WTC11 (cell line): ENCODE measurements at regions not wholly inside any gene's neighbourhood (a gene's known extent, or its start where the extent isn't known, plus 50 kb on each side); places are given as distances from the start of the nearest gene placed in this dataset.

Experiments used
- ATAC-seq: fragments of 200-7000 bp; cut with Tn5 transposase; 2 replicates; pipeline ENCODE4 v1.10.0; 2021; ENCODE audit warnings: mild to moderate bottlenecking, moderate library complexity
- CTCF ChIA-PET: fragments of 300-600 bp; sonication (Branson Sonifier 250); formaldehyde crosslinking; loops from one replicate; lab custom pipeline; 2021; ENCODE audit warnings: antibody characterized with exemption; lab: Charles Lee
- POLR2A ChIA-PET: fragments of 350-600 bp; sonication (Branson Sonifier 250); formaldehyde crosslinking; loops from one replicate; lab custom pipeline; 2021; ENCODE audit warnings: antibody characterized with exemption; lab: Charles Lee
- DNase-seq: peaks from one replicate; pipeline ENCODE4 v3.0.0; 2021; ENCODE audit warnings: low spot score
- H3K27ac Mint-ChIP-seq: 2 replicates; pipeline ENCODE4 v1.8.0; 2021; ENCODE audit warnings: mixed read lengths
- H3K27me3 Mint-ChIP-seq: 2 replicates; pipeline ENCODE4 v1.8.0; 2021; ENCODE audit warnings: low read depth, mild to moderate bottlenecking, moderate library complexity, mixed read lengths
- H3K36me3 Mint-ChIP-seq: 2 replicates; pipeline ENCODE4 v1.8.0; 2021; ENCODE audit warnings: mixed read lengths
- H3K4me1 Mint-ChIP-seq: 2 replicates; pipeline ENCODE4 v1.8.0; 2022; ENCODE audit warnings: mixed read lengths
- H3K4me3 Mint-ChIP-seq: 2 replicates; pipeline ENCODE4 v1.8.0; 2021; ENCODE audit warnings: mild to moderate bottlenecking, moderate library complexity, mixed read lengths
- H3K9me3 Mint-ChIP-seq: 2 replicates; pipeline ENCODE4 v1.8.0; 2021; ENCODE audit warnings: mixed read lengths
- ATF3 ChIP-seq: sonication (generic); formaldehyde crosslinking; conservative IDR thresholded peaks from 2 replicates; pipeline ENCODE4 v1.8.1; 2022; ENCODE audit warnings: mild to moderate bottlenecking, missing genetic modification reagents
- CBFB ChIP-seq: sonication (generic); formaldehyde crosslinking; IDR thresholded peaks from 2 replicates; pipeline ENCODE4 v1.8.1; 2022; ENCODE audit warnings: mild to moderate bottlenecking, low read depth, missing genetic modification reagents
- CREM ChIP-seq: sonication (generic); formaldehyde crosslinking; IDR thresholded peaks from 2 replicates; pipeline ENCODE4 v1.8.1; 2022; ENCODE audit warnings: mild to moderate bottlenecking, missing genetic modification reagents, moderate library complexity
- CTCF ChIP-seq: fragments of 200-600 bp; IDR thresholded peaks from 2 replicates; pipeline ENCODE4 v1.8.0; 2022; ENCODE audit warnings: antibody characterized with exemption
- ESRRA ChIP-seq: sonication (generic); formaldehyde crosslinking; IDR thresholded peaks from 2 replicates; pipeline ENCODE4 v1.8.1; 2022; ENCODE audit warnings: mild to moderate bottlenecking, missing genetic modification reagents, borderline replicate concordance
- GTF2I ChIP-seq: fragments of 250-450 bp; sonication (Bioruptor Pico); conservative IDR thresholded peaks from 2 replicates; pipeline ENCODE4 v1.4.0; 2021; ENCODE audit warnings: mild to moderate bottlenecking
- MYBL2 ChIP-seq: sonication (generic); formaldehyde crosslinking; IDR thresholded peaks from 2 replicates; pipeline ENCODE4 v1.8.1; 2023; ENCODE audit warnings: mild to moderate bottlenecking, moderate library complexity, missing genetic modification reagents
- RORB ChIP-seq: fragments of 250-450 bp; sonication (Bioruptor Pico); IDR thresholded peaks from 2 replicates; pipeline ENCODE4 v1.9.0; 2021; ENCODE audit warnings: mild to moderate bottlenecking
- USF1 ChIP-seq: sonication (generic); formaldehyde crosslinking; IDR thresholded peaks from 2 replicates; pipeline ENCODE4 v1.8.0; 2022; ENCODE audit warnings: mild to moderate bottlenecking, missing genetic modification reagents
- TF ChIP-seq, protein P1 (sequence below): fragments of 250-450 bp; sonication (Bioruptor Pico); IDR thresholded peaks from 2 replicates; pipeline ENCODE4 v1.9.0; 2021; ENCODE audit warnings: mild to moderate bottlenecking
- TF ChIP-seq, protein P2 (sequence below): sonication (generic); formaldehyde crosslinking; IDR thresholded peaks from 2 replicates; pipeline ENCODE4 v1.8.1; 2022; ENCODE audit warnings: mild to moderate bottlenecking, moderate library complexity, missing genetic modification reagents
- TF ChIP-seq, protein P3 (sequence below): sonication (generic); formaldehyde crosslinking; IDR thresholded peaks from 2 replicates; pipeline ENCODE4 v1.8.0; 2023; ENCODE audit warnings: mild to moderate bottlenecking, missing genetic modification reagents
- TF ChIP-seq, protein P4 (sequence below): sonication (generic); formaldehyde crosslinking; IDR thresholded peaks from 2 replicates; pipeline ENCODE4 v1.8.1; 2023; ENCODE audit warnings: mild to moderate bottlenecking, missing genetic modification reagents, borderline replicate concordance

GRCh38 chr3:11901286-11901875 is 54.7 kb upstream of the TAMM41 start (continued):
- TF ChIP-seq CREM (no peak), CBFB (CRISPR knock-in tag) (no peak)
- TF ChIP-seq, all 79 proteins: peak for 0

- ATAC-seq (no peak), DNase-seq (no peak)
- ChIA-PET CTCF (no interaction called here), POLR2A (no interaction called here)
- Mint-ChIP-seq H3K4me1 (no peaks in the 10 kb centered on the region), H3K36me3 (no peaks in the 10 kb centered on the region), H3K27ac (no peak overlapping the region), H3K27me3 (no peaks in the 10 kb centered on the region; the same call in 1 of the 2 replicates), H3K4me3 (no peak overlapping the region), H3K9me3 (no peaks in the 10 kb centered on the region)
- no peak for TF ChIP-seq MYBL2 (CRISPR knock-in tag)
- TF ChIP-seq, protein P1, sequence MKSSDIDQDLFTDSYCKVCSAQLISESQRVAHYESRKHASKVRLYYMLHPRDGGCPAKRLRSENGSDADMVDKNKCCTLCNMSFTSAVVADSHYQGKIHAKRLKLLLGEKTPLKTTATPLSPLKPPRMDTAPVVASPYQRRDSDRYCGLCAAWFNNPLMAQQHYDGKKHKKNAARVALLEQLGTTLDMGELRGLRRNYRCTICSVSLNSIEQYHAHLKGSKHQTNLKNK (CRISPR knock-in tag): no peak
- TF ChIP-seq, protein P2, sequence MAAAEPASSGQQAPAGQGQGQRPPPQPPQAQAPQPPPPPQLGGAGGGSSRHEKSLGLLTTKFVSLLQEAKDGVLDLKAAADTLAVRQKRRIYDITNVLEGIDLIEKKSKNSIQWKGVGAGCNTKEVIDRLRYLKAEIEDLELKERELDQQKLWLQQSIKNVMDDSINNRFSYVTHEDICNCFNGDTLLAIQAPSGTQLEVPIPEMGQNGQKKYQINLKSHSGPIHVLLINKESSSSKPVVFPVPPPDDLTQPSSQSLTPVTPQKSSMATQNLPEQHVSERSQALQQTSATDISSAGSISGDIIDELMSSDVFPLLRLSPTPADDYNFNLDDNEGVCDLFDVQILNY (CRISPR knock-in tag): no peak
- no peak for TF ChIP-seq GTF2I (CRISPR knock-in tag)
- no peak for TF ChIP-seq RORB (CRISPR knock-in tag)
- TF ChIP-seq, protein P3, sequence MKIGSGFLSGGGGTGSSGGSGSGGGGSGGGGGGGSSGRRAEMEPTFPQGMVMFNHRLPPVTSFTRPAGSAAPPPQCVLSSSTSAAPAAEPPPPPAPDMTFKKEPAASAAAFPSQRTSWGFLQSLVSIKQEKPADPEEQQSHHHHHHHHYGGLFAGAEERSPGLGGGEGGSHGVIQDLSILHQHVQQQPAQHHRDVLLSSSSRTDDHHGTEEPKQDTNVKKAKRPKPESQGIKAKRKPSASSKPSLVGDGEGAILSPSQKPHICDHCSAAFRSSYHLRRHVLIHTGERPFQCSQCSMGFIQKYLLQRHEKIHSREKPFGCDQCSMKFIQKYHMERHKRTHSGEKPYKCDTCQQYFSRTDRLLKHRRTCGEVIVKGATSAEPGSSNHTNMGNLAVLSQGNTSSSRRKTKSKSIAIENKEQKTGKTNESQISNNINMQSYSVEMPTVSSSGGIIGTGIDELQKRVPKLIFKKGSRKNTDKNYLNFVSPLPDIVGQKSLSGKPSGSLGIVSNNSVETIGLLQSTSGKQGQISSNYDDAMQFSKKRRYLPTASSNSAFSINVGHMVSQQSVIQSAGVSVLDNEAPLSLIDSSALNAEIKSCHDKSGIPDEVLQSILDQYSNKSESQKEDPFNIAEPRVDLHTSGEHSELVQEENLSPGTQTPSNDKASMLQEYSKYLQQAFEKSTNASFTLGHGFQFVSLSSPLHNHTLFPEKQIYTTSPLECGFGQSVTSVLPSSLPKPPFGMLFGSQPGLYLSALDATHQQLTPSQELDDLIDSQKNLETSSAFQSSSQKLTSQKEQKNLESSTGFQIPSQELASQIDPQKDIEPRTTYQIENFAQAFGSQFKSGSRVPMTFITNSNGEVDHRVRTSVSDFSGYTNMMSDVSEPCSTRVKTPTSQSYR (CRISPR knock-in tag): no peak
- TF ChIP-seq ATF3 (CRISPR knock-in tag): no peak
- TF ChIP-seq, protein P4, sequence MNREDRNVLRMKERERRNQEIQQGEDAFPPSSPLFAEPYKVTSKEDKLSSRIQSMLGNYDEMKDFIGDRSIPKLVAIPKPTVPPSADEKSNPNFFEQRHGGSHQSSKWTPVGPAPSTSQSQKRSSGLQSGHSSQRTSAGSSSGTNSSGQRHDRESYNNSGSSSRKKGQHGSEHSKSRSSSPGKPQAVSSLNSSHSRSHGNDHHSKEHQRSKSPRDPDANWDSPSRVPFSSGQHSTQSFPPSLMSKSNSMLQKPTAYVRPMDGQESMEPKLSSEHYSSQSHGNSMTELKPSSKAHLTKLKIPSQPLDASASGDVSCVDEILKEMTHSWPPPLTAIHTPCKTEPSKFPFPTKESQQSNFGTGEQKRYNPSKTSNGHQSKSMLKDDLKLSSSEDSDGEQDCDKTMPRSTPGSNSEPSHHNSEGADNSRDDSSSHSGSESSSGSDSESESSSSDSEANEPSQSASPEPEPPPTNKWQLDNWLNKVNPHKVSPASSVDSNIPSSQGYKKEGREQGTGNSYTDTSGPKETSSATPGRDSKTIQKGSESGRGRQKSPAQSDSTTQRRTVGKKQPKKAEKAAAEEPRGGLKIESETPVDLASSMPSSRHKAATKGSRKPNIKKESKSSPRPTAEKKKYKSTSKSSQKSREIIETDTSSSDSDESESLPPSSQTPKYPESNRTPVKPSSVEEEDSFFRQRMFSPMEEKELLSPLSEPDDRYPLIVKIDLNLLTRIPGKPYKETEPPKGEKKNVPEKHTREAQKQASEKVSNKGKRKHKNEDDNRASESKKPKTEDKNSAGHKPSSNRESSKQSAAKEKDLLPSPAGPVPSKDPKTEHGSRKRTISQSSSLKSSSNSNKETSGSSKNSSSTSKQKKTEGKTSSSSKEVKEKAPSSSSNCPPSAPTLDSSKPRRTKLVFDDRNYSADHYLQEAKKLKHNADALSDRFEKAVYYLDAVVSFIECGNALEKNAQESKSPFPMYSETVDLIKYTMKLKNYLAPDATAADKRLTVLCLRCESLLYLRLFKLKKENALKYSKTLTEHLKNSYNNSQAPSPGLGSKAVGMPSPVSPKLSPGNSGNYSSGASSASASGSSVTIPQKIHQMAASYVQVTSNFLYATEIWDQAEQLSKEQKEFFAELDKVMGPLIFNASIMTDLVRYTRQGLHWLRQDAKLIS (CRISPR knock-in tag): no peak
- TF ChIP-seq ESRRA (CRISPR knock-in tag): no peak
- TF ChIP-seq USF1 (CRISPR knock-in tag): no peak
- no peak for TF ChIP-seq CTCF
These were observed 56.4 kb upstream of the TAMM41 start for GRCh38 chr3:11903047-11903446.
